Activated T-helper 2 cell treated with anti-CD3 and anti-CD28 coated beads, Interferon-gamma antibody, Interleukin-2, Interleukin-4, amounts not matched to agents 10 μg/mL and 5 μg/mL and 100 μg/mL, durations not matched to agents 14 hours and 24 hours and 36 hours (primary cell): ENCODE measurements at regions not wholly inside any gene's neighbourhood (a gene's known extent, or its start where the extent isn't known, plus 50 kb on each side); places are given as distances from the start of the nearest gene placed in this dataset.
"Not testable (repeated sequence)": the region's sequence is repeated elsewhere in the genome, so short reads cannot be mapped to it uniquely, and the experiment has no call there.

Source experiments
- DNase-seq: peaks from one replicate; pipeline ENCODE4 v3.0.0; 2021; ENCODE audit warnings: low spot score
- H3K27ac Mint-ChIP-seq: one replicate; pipeline ENCODE4 v1.8.0; 2021; ENCODE audit warnings: mixed read lengths
- H3K27me3 Mint-ChIP-seq: one replicate; pipeline ENCODE4 v1.8.0; 2021; ENCODE audit warnings: low read depth, mixed read lengths
- H3K36me3 Mint-ChIP-seq: one replicate; pipeline ENCODE4 v1.8.0; 2021; ENCODE audit warnings: low read depth, mixed read lengths
- H3K4me1 Mint-ChIP-seq: one replicate; pipeline ENCODE4 v1.8.0; 2021; ENCODE audit warnings: low read depth, mixed read lengths
- H3K4me3 Mint-ChIP-seq: one replicate; pipeline ENCODE4 v1.8.0; 2021; ENCODE audit warnings: low read depth, mild to moderate bottlenecking, moderate library complexity, mixed read lengths
- H3K9me3 Mint-ChIP-seq: one replicate; pipeline ENCODE4 v1.8.0; 2021; ENCODE audit warnings: mixed read lengths
- intact Hi-C: fragments of 100-400 bp; cut with micrococcal nuclease; formaldehyde crosslinking; loops from one replicate; pipeline ENCODE4 v1.15.1; 2023

- intact Hi-C loops, result no loop called here
- no peaks in the 10 kb centered on the region for H3K36me3 Mint-ChIP-seq
Measured at GRCh38 chr21:31521515-31521914, 138.0 kb upstream of the SOD1 start.

DNA sequence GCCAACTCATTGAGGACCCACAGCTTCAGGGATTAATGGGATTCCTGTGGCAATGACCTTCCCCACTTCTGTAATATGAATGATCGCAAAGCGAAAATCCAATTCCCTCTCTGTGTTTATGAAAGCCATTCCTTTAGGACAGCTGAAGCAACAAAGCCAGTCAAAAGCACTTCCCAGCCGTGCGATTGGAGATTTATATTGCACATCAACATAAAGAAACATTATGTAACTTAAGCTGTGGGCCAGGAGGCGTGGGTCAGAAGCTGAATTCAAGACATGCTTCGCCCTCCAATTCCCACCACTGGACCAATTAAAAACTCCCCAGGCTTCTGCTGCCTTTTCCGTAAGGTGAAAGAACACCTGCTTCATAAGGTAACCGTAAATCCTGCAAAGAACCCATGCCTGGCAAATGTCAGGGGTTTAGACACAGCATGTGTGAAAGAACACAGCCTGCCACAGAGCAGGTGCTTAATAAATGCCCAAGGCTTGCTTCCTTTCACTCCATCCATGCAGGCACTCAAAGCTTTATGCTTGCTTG is 138.9 kb upstream of the SOD1 start:
- intact Hi-C loops, result no loop called here
- H3K27ac Mint-ChIP-seq, result no peak overlapping the region

More at GRCh38 chr21:31521515-31521914, 138.0 kb upstream of the SOD1 start:
- peaks cover 4% of the 10 kb centered on the region for H3K4me1 Mint-ChIP-seq
- no peak for DNase-seq
- no peak overlapping the region for H3K27ac Mint-ChIP-seq
- H3K4me3 Mint-ChIP-seq, result no peak overlapping the region
- H3K27me3 Mint-ChIP-seq, result peaks cover 11% of the 10 kb centered on the region
- H3K9me3 Mint-ChIP-seq, result no peaks in the 10 kb centered on the region

DNA sequence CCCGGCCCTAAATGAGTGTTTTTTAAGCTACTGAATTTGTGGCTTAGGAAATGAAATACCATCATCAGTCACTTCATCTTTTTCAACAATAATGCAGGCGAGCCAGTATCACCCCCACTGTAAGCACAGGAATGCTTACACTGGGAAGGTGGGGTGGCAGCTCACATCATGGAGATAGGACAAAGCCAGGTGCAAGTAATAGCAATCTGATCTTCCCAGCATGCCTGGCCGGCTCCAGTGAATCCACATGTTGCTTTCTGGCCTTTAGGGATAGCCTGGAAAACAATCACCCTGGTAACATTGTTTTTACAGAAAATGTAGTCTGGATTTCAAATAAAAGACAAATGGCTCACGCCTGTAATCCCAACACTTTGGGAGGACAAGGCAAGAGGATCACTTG is 140.9 kb upstream of the SOD1 start:
- peaks cover 4% of the 10 kb centered on the region for H3K4me1 Mint-ChIP-seq
- H3K36me3 Mint-ChIP-seq, result no peaks in the 10 kb centered on the region
- no peak overlapping the region for H3K27ac Mint-ChIP-seq
- intact Hi-C loops, result no loop called here
- no peaks in the 10 kb centered on the region for H3K9me3 Mint-ChIP-seq
- no peak for DNase-seq
- H3K4me3 Mint-ChIP-seq, result no peak overlapping the region
- peaks cover 20% of the 10 kb centered on the region for H3K27me3 Mint-ChIP-seq

More for the DNA sequence above, 138.9 kb upstream of the SOD1 start:
- no peak overlapping the region for H3K4me3 Mint-ChIP-seq
- no peaks in the 10 kb centered on the region for H3K9me3 Mint-ChIP-seq
- peaks cover 10% of the 10 kb centered on the region for H3K27me3 Mint-ChIP-seq
- no peak for DNase-seq
- peaks cover 4% of the 10 kb centered on the region for H3K4me1 Mint-ChIP-seq
- no peaks in the 10 kb centered on the region for H3K36me3 Mint-ChIP-seq

GRCh38 chr21:31517664-31518414 is 141.7 kb upstream of the SOD1 start:
- intact Hi-C loops, result no loop called here

GRCh38 chr21:31515253-31515652 is 144.2 kb upstream of the SOD1 start:
- no peak for DNase-seq
- Mint-ChIP-seq H3K27me3 (peaks cover 33% of the 10 kb centered on the region), H3K9me3 (no peaks in the 10 kb centered on the region), H3K4me3 (no peak overlapping the region), H3K27ac (no peak overlapping the region), H3K36me3 (no peaks in the 10 kb centered on the region), H3K4me1 (peaks cover 7% of the 10 kb centered on the region)
- intact Hi-C loops, result no loop called here

More at GRCh38 chr21:31517664-31518414, 141.7 kb upstream of the SOD1 start:
- Mint-ChIP-seq H3K4me1 (peaks cover 4% of the 10 kb centered on the region), H3K27me3 (peaks cover 24% of the 10 kb centered on the region), H3K4me3 (no peak overlapping the region), H3K36me3 (no peaks in the 10 kb centered on the region), H3K9me3 (no peaks in the 10 kb centered on the region), H3K27ac (no peak overlapping the region)
- DNase-seq, result no peak

GRCh38 chr21:31514598-31514997 is 144.9 kb upstream of the SOD1 start:
- DNase-seq, result no peak
- Mint-ChIP-seq H3K4me3 (no peak overlapping the region), H3K36me3 (no peaks in the 10 kb centered on the region), H3K4me1 (peaks cover 13% of the 10 kb centered on the region), H3K27ac (no peak overlapping the region), H3K9me3 (no peaks in the 10 kb centered on the region), H3K27me3 (peaks cover 32% of the 10 kb centered on the region)
- intact Hi-C loops, result no loop called here

GRCh38 chr21:31513541-31513940 is 146.0 kb upstream of the SOD1 start:
- H3K27ac Mint-ChIP-seq, H3K4me3 Mint-ChIP-seq, DNase-seq, H3K9me3 Mint-ChIP-seq, H3K36me3 Mint-ChIP-seq, intact Hi-C loops: not testable (repeated sequence)
- Mint-ChIP-seq H3K27me3 (peaks cover 35% of the 10 kb centered on the region), H3K4me1 (peaks cover 20% of the 10 kb centered on the region)

DNA sequence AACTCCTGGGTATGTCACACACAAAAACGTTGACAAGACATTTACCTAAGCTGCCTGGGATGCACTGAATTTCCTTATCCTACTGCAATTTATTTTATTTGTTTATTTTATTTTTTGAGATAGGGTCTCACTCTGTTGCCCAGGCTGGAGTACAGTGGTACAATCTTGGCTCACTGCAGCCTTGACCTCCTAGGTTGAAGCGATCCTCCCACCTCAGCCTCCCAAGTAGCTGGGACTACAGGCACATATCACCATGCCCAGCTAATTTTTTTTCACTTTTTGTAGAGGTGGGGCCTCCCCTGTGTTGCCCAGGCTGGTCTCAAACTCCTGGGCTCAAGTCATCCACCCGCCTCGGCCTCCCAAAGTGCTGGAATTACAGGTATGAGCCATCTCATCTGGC is 147.5 kb upstream of the SOD1 start:
- intact Hi-C loops, H3K4me3 Mint-ChIP-seq, H3K36me3 Mint-ChIP-seq: not testable (repeated sequence)

DNA sequence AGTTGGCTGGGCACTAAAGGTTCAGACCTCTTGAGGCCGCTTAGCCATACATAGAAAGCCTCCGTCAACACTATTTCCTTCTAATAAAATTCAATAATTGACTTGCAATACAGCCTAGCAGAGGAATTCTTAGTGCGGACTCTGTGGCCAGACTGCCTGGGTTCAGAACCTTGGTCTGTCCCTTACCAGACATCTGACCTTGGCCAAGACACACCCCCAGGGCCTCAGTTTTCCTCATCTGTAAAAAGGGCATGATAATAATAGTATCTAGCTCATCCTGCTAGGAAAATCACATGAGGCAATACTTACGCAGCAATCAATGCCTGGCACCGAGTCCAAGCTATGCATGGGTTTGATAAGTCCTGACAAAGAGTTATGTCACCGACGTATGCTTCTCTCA is 148.2 kb upstream of the SOD1 start:
- DNase-seq, result no peak
- no peak overlapping the region for H3K4me3 Mint-ChIP-seq
- H3K27ac Mint-ChIP-seq, result no peak overlapping the region
- peaks cover 39% of the 10 kb centered on the region for H3K27me3 Mint-ChIP-seq
- no peaks in the 10 kb centered on the region for H3K36me3 Mint-ChIP-seq
- H3K4me1 Mint-ChIP-seq, result peaks cover 20% of the 10 kb centered on the region
- no peaks in the 10 kb centered on the region for H3K9me3 Mint-ChIP-seq
- intact Hi-C loops, result no loop called here

More for the DNA sequence above, 147.5 kb upstream of the SOD1 start:
- not testable (repeated sequence) for H3K27ac Mint-ChIP-seq, H3K9me3 Mint-ChIP-seq, DNase-seq
- Mint-ChIP-seq H3K4me1 (peaks cover 17% of the 10 kb centered on the region), H3K27me3 (peaks cover 37% of the 10 kb centered on the region)

GRCh38 chr21:31509194-31510017 is 150.1 kb upstream of the SOD1 start:
- no peaks in the 10 kb centered on the region for H3K36me3 Mint-ChIP-seq
- intact Hi-C loops, result loop anchor here (2.0 kb wide), 2 partner anchors 45 to 63 kb away; no protein-coding TSS in a partner anchor

GRCh38 chr21:31505975-31506374 is 153.5 kb upstream of the SOD1 start:
- no peak for DNase-seq
- no peaks in the 10 kb centered on the region for H3K36me3 Mint-ChIP-seq
- H3K9me3 Mint-ChIP-seq, result no peaks in the 10 kb centered on the region
- intact Hi-C loops, result no loop called here
- H3K27me3 Mint-ChIP-seq, result peaks cover 39% of the 10 kb centered on the region
- no peak overlapping the region for H3K4me3 Mint-ChIP-seq
- H3K4me1 Mint-ChIP-seq, result peaks cover 24% of the 10 kb centered on the region
- no peak overlapping the region for H3K27ac Mint-ChIP-seq

More at GRCh38 chr21:31509194-31510017, 150.1 kb upstream of the SOD1 start:
- Mint-ChIP-seq H3K4me1 (peaks cover 24% of the 10 kb centered on the region), H3K27ac (no peak overlapping the region), H3K9me3 (no peaks in the 10 kb centered on the region), H3K27me3 (peaks cover 40% of the 10 kb centered on the region), H3K4me3 (no peak overlapping the region)
- peak; percentile 80 for DNase-seq

GRCh38 chr21:31503939-31504338 is 155.6 kb upstream of the SOD1 start:
- peaks cover 8% of the 10 kb centered on the region for H3K4me1 Mint-ChIP-seq
- H3K27ac Mint-ChIP-seq, result no peak overlapping the region
- no peaks in the 10 kb centered on the region for H3K36me3 Mint-ChIP-seq
- no peak overlapping the region for H3K4me3 Mint-ChIP-seq
- H3K9me3 Mint-ChIP-seq, result no peaks in the 10 kb centered on the region
- intact Hi-C loops, result no loop called here
- peaks cover 37% of the 10 kb centered on the region for H3K27me3 Mint-ChIP-seq
- DNase-seq, result no peak

GRCh38 chr21:31503467-31503866 is 156.0 kb upstream of the SOD1 start:
- no peak for DNase-seq
- Mint-ChIP-seq H3K36me3 (no peaks in the 10 kb centered on the region), H3K4me3 (no peak overlapping the region), H3K9me3 (no peaks in the 10 kb centered on the region), H3K27ac (no peak overlapping the region), H3K27me3 (peaks cover 35% of the 10 kb centered on the region), H3K4me1 (peaks cover 8% of the 10 kb centered on the region)
- intact Hi-C loops, result no loop called here
